ENCODE measurements at regions not wholly inside any gene's neighbourhood (a gene's known extent, or its start where the extent isn't known, plus 50 kb on each side); places are given as distances from the start of the nearest gene placed in this dataset.
"Not testable (repeated sequence)": the region's sequence is repeated elsewhere in the genome, so short reads cannot be mapped to it uniquely, and the experiment has no call there.

GRCh38 chr2:228474466-228474865 lies 293.0 kb upstream of the SPHKAP start:
- no peak for DNase-seq (ENCODE audit: extremely low spot score, insufficient read length, low read depth)
- no peak for FAIRE-seq

DNA sequence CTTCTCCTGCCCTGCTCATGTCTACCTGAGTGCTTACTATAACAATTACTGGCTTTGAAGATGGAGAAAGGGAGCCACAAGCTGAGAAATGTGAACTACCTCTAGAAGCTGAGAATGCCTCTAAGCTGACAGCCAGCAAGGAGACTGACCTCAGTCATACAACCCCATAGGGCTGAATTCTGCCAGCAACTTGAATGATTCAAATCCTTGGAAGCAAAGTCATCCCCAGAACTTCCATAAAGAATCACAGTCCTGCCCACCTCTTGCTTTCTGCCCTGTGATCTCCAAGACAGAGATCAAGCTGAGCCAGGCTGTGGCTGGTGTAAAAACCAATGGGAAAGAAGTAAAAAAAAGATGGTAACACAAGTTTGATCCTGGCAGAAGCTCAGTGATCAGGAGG lies 288.2 kb upstream of the SPHKAP start:
- DNase-seq (ENCODE audit: extremely low spot score, insufficient read length, low read depth): no peak
- FAIRE-seq: no peak

DNA sequence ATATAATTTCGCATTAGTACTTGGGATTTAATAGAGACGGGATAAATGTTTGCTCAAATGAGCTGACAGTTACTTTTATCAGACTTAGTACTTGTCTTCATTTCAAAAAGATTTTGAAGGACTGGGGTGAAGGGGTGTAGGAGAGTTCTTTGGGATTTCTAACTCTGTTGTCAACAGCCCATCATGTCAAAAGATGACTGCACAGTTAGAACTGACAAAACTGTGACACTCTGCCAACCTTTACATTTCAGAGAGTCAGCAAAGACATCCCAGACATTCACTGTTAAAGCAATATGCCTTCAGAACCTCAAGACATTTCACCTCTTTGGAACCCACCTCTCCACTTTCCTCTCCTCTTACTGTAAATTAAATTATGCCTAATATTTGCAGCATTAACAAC lies 285.4 kb upstream of the SPHKAP start:
- FAIRE-seq (no peak), DNase-seq (ENCODE audit: extremely low spot score, insufficient read length, low read depth) (no peak)

- DNase-seq (ENCODE audit: extremely low spot score, insufficient read length, low read depth) (no peak), FAIRE-seq (no peak)
These were observed 283.9 kb upstream of the SPHKAP start for GRCh38 chr2:228465408-228465807.

GRCh38 chr2:228458364-228458763 lies 276.9 kb upstream of the SPHKAP start:
- DNase-seq (ENCODE audit: extremely low spot score, insufficient read length, low read depth) (no peak), FAIRE-seq (no peak)

DNA sequence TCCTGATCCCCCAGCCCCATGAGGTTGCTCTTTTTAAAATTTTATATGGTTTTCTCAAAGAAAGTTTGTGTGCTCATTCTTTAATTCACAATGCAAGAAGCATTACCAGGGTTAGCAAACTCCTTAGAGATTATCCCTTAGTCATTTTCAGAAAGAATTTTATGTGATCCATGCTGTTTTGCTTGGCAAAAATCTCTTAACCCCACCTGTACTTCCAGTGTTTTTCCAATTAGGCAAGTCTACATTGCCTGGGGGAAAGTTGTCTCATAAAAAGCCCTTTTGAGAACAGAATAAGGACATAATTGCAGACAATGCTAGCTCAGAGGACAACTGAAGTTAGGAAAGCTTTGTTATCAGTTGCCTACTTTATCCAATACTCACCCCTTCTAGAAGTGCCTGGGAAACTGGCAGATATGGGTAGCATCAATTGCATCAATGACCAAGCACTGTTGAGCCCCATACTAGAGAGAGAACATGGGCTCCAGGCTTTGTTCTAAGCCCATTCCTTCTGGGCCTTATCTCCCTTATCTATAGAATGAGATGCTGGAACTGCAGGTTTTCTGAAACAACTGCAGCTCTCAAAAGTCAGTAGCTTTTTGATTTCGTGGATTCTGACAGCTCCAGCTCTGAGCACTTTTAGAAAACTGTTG lies 265.9 kb upstream of the SPHKAP start:
- FAIRE-seq: no peak
- DNase-seq (ENCODE audit: extremely low spot score, insufficient read length, low read depth): no peak

DNA sequence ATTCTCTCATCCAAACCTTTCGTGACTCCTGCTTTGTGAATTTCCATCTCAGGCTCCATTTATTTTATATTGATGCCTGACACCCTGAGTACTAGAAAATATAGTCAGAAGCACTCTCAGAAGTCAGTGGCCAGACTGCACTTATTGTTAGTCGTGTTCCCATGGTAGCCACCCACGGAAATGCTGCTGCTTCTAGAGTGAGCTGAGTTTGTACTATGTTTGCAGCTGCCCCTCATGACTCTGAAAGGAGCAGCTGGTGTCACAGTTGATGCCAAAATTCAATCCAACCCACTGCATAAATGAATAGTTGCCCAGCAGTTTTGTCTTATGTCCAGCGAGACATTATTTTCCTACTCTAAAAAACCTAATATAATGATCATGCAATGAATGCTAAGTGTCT lies 265.2 kb upstream of the SPHKAP start:
- no peak for DNase-seq (ENCODE audit: extremely low spot score, insufficient read length, low read depth)

GRCh38 chr2:228444161-228444560 lies 262.7 kb upstream of the SPHKAP start:
- FAIRE-seq (no peak), DNase-seq (ENCODE audit: extremely low spot score, insufficient read length, low read depth) (no peak)

More for the DNA sequence above, 265.2 kb upstream of the SPHKAP start:
- no peak for FAIRE-seq

GRCh38 chr2:228433721-228434120 lies 252.2 kb upstream of the SPHKAP start:
- DNase-seq (ENCODE audit: extremely low spot score, insufficient read length, low read depth) (no peak), FAIRE-seq (no peak)

DNA sequence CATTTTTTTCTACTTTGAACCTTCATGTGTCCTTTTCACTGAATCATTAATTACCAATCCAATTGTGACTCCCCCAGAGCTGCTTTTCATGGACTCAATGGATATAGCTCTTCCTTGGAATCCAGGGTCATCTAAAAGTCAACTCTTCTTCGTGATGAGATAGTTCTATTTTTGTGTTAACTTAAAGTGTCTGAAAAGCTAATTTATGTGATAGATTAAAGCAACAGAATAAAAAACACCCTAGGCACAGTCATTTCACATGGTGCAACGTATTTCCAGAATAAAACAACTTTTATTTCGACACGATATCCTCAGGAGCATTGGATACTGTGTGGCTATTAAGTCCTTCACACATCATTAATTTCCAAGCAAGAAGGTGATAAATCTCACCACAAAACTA lies 250.6 kb upstream of the SPHKAP start:
- FAIRE-seq (no peak), DNase-seq (ENCODE audit: extremely low spot score, insufficient read length, low read depth) (no peak)

- no peak for FAIRE-seq
- DNase-seq (ENCODE audit: extremely low spot score, insufficient read length, low read depth): no peak
These were observed 249.5 kb upstream of the SPHKAP start for GRCh38 chr2:228430986-228431385.

- no peak for FAIRE-seq
- DNase-seq (ENCODE audit: extremely low spot score, insufficient read length, low read depth): no peak
These were observed 245.2 kb upstream of the SPHKAP start for GRCh38 chr2:228426502-228427216.

DNA sequence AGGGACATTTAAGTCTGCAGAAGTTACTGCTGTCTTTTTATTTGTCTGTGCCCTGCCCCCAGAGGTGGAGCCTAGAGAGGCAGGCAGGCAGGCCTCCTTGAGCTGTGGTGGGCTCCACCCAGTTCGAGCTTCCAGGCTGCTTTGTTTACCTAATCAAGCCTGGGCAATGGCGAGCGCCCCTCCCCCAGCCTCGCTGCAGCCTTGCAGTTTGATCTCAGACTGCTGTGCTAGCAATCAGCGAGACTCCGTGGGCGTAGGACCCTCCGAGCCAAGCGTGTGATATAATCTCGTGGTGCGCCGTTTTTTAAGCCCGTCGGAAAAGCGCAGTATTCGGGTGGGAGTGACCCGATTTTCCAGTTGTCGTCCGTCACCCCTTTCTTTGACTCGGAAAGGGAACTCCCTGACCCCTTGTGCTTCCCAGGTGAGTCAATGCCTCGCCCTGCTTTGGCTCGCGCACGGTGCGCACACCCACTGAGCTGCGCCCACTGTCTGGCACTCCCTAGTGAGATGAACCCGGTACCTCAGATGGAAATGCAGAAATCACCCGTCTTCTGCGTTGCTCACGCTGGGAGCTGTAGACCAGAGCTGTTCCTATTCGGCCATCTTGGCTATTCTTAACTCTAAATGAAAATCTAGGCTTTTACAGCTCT lies 244.0 kb upstream of the SPHKAP start:
- DNase-seq (ENCODE audit: extremely low spot score, insufficient read length, low read depth); FAIRE-seq: not testable (repeated sequence)

DNA sequence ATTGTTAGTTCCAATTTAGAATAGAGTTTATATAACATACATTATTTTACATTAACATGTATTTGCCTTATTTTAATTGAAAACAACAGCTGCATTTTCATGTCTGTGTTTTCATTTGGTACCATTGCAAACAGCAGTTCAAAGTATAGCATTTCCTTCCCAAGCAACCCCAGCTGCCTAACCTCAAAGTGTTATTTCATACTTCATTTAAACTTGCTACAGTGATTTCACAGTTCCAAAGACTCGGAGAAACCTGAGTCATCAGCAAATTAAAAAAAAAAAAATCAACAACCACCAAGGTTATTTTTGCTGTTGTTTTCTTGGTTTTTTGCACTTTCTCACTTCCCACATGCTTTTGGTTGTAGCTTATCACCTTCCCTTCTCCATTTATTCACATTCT lies 236.5 kb upstream of the SPHKAP start:
- DNase-seq (ENCODE audit: extremely low spot score, insufficient read length, low read depth): no peak
- FAIRE-seq: no peak

GRCh38 chr2:228417526-228417925 lies 236.0 kb upstream of the SPHKAP start:
- no peak for FAIRE-seq

DNA sequence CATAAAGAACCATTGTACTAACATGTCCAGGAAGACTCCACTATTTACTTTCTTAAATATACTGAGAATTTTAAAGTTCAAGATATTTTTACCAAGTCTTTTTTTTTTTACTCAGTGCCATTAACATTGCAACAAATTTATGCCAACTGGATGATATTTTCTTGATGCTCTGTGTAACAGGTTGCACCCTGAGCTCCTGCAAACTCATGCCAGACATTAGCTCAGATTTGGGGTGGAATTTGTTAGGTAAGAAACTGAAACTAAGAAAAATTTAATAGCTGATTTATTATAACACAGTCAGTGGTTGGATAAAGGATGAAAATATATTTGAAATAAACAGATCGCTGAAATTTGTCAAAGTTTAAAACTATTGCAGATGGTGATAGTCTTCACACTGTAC lies 228.6 kb upstream of the SPHKAP start:
- no peak for DNase-seq (ENCODE audit: extremely low spot score, insufficient read length, low read depth)

More at GRCh38 chr2:228417526-228417925, 236.0 kb upstream of the SPHKAP start:
- DNase-seq (ENCODE audit: extremely low spot score, insufficient read length, low read depth): no peak

DNA sequence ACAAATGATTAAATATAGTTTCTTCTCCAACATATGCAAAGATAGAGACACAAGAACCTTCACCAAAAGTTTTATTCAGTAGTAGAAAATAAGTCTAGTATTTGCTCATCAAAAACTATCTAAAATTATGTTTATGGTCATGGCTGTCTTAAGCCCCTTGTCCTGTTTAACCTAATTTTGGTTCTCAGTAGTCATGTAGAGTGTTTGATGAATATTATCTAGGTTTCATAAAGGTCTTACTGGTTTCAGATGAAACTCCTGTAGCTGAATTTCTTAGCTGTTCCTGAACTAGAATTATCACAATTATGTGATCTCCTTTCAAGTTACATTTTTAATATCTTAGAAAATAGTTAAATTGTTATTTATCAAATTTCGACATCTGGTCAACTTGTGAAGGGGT lies 228.0 kb upstream of the SPHKAP start:
- DNase-seq (ENCODE audit: extremely low spot score, insufficient read length, low read depth) (no peak), FAIRE-seq (no peak)

More for the DNA sequence above, 228.6 kb upstream of the SPHKAP start:
- FAIRE-seq: no peak

DNA sequence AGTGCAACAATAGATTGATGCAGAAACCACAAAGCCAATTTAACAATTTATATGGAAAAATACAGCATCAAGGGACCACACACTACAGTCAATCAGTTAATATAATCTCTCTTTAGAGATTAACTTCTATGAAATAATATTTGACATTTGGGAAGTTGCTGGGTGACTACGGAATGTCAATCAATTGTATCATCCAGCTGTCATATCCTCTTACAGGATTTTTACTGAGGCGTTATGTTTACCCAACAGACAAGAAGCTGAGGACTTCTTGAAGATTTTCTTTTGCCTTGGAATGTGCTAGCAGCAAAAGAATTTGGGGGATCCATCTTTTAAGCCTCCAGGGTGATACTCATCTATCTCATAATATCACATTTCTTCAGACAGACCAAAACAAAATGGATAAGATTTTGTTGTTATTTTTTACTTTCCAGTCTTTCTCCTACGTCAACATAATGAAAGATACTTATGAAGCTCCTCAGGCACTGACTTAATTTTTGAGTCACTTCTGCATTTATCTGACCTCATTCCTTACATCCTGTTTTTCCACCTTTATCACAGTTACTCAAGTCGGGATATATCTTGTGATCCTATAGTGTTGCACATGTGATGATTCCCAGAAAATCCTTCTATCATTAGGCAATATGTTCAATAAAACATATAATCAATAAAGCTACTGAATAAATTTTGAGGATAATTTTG lies 227.2 kb upstream of the SPHKAP start:
- no peak for DNase-seq (ENCODE audit: extremely low spot score, insufficient read length, low read depth)
- no peak for FAIRE-seq

DNA sequence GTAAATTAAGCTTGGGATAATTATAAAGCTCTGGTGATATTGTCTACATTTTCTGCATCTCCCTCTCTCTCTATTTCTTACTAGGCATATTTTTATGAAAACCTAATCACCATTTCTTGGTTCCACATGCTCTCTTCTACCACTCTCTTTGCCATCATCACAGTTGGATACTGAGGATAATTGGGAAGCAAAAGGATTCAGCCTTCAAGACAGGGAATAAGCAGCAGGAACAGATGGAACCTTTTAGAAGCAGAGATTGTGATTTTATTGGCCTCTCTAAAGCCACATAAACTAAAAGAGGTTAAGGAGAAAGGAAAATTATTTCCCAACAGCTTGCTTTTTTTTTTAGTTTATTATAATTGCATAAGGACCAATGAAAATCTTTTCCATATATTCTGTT lies 226.3 kb upstream of the SPHKAP start:
- no peak for FAIRE-seq
- DNase-seq (ENCODE audit: extremely low spot score, insufficient read length, low read depth): no peak

DNA sequence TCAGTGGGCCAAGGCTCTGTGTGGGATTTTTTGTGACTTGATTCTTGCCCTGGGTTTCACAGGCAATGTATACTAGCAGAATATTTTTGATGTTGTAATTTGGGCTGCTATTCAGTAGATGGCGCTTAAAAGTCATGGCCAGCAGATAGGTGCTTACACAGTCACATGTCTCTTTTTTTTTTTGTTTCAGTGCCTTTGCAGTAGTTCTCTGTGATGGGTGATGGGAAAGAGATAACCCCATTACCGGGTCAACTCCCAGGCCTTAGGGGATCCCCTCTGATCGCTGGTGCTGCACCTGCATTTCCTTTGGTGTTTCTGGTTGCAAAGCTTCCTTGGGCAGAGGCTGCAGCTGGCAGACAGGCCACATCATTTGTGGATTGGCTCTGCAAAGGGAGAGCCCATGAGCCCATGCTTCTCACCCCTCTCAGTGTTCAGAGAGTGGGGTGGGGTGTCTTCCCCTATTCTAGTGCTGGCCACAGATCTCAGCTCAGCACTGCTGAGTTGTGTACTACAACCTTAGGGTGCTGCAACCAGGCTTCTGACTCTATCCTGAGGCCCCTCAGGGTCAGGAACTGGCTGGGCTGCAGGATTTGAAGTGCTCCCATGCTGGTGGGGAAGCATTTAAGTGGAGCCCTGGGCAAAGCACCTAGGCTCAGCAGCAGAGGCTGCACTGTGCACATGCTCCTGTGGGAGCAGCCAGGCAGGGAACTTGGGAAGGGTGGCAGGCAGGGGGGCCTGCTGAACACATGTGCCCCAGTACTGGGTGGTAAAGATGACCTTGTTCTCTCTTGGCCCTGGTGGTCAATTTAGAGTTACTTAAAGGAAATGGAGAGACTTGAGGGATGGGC lies 219.8 kb upstream of the SPHKAP start:
- DNase-seq (ENCODE audit: extremely low spot score, insufficient read length, low read depth) (no peak), FAIRE-seq (no peak)

All from GM18507 (cell line).